ENCODE measurements at regions not wholly inside any gene's neighbourhood (a gene's known extent, or its start where the extent isn't known, plus 50 kb on each side); places are given as distances from the start of the nearest gene placed in this dataset.
A peak's percentile ranks its signal among the peaks of the same experiment; 100 is the strongest.

- no peak for TF ChIP-seq CREBBP (IDR thresholded peaks at IDR 0.05; ENCODE audit: low read depth, low read length)
- TF ChIP-seq OTX1 (CRISPR knock-in tag; IDR thresholded peaks at IDR 0.05) = no peak
- peak; percentile 89 for TF ChIP-seq ZNF592 (IDR thresholded peaks at IDR 0.05)
- peak; percentile 66; the same call in 1 of the 2 replicates for TF ChIP-seq MGA (IDR thresholded peaks at IDR 0.05)
- 0 out of 2 replicates have a peak, but pooled peaks have one; percentile 26 for TF ChIP-seq MTA2 (IDR thresholded peaks at IDR 0.05; ENCODE audit: low read depth)
- peak; percentile 59 for TF ChIP-seq CCNT2 (IDR thresholded peaks at IDR 0.05; ENCODE audit: borderline replicate concordance, extremely low read depth, insufficient read length, low read depth, low read length)
- peak; percentile 57 for TF ChIP-seq PKNOX1 (IDR thresholded peaks at IDR 0.05)
- peak; percentile 53 for TF ChIP-seq HMGN3 (IDR thresholded peaks at IDR 0.05; ENCODE audit: borderline replicate concordance, extremely low read depth, insufficient read length, low read depth, low read length)
- peak; percentile 88 for TF ChIP-seq SMAD4 (CRISPR knock-in tag; conservative IDR thresholded peaks at IDR 0.05)
- TF ChIP-seq FOXJ2 (tag; IDR thresholded peaks at IDR 0.05) = peak; percentile 96
- peak; percentile 81 for TF ChIP-seq FOXP1 (CRISPR knock-in tag; IDR thresholded peaks at IDR 0.05)
These were observed 104.4 kb downstream of the RPL22L1 start (continued) for GRCh38 chr3:170765419-170766078.

Data from K562 (cell line).